ENCODE measurements at regions not wholly inside any gene's neighbourhood (a gene's known extent, or its start where the extent isn't known, plus 50 kb on each side); places are given as distances from the start of the nearest gene placed in this dataset.

- DNase-seq: no peak
Measured at GRCh38 chr18:7492385-7492784, 74.7 kb upstream of the PTPRM start.

DNA sequence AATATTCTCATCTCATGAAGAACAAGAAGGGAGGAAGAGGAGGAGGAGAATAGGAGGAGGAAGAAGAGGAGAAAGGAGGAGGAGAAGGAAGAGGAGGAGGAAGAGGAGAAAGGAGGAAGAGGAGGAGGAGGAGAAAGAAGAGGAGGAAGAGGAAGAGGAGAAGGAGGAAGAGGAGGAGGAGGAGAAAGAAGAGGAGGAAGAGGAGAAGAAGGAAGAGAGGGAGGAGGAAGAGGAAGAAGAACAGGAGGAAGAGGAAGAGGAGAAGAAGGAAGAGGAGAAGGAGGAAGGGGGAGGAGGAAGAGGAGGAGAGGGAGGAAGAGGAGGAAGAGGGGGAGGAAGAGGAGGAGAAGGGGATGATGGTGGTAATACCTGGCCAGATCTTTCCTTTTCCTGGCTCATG, 70.0 kb upstream of the PTPRM start:
- no peak for DNase-seq

GRCh38 chr18:7511106-7511505, 56.0 kb upstream of the PTPRM start:
- no peak for DNase-seq

GRCh38 chr18:7512348-7512747, 54.8 kb upstream of the PTPRM start:
- DNase-seq: no peak

DNA sequence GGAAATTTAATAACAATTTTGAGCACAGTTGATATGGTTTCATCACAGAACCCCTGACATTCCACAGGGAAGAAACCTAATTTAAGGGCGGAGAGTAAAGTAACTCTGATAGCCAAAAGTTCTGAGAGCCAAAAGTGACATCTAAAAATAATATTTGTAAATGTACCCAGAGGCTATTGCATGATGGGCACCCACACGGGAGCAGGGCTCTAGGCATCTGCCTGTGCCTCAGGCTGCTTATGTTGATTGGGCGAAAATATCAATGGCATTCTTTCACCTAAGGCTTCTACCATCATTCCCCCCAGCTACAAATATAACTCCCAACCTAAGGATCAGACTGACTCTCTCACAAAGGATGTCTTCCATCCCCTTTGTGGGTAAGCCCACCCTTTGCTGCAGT, 54.1 kb upstream of the PTPRM start:
- no peak for DNase-seq

DNA sequence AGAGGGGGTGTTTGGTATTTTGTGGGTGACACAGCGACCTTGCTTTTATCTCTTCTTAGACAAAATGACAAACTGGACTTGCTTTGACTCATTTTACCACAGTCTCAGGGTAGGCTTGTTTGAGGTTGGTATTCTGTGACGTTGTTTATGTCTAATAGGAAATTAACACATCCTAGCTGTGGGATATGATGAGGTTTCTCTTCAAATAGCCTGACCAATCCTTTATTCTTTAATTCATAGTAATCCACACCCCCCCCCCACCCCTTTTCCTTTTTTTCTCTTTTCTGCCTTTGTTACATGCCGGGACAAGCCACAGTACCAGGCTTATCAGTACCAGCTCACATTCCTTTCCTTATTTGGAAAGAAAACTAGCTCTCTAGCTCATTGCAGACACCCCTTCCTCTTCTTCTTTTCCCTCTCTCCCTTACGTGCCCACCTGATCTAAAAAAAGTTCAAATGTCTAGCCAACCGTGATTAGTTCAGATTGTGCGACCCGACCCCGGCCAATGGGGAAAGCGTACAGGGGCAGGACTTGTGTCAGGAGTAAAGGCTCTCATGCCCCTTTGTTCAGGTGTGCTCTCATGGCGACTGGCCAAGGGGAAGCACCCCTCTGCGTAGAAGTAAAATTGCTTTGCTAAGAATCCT, 52.2 kb upstream of the PTPRM start:
- DNase-seq: no peak

GRCh38 chr18:7516266-7517117, 50.6 kb upstream of the PTPRM start:
- peak in 1 of 2 experiments; percentile 35 for DNase-seq

Data from NCI-H524 (cell line).